GM19452 (cell line): ENCODE measurements at regions not wholly inside any gene's neighbourhood (a gene's known extent, or its start where the extent isn't known, plus 50 kb on each side); places are given as distances from the start of the nearest gene placed in this dataset.

Source experiments
- ATAC-seq: cut with Tn5 transposase; IDR thresholded peaks from one replicate; pipeline ENCODE4 v1.9.1; 2021; ENCODE audit not compliant: unreplicated experiment

GRCh38 chr7:130896051-130896881, 162.3 kb upstream of the KLF14 start:
- no peak for ATAC-seq

GRCh38 chr7:130896898-130897514, 163.0 kb upstream of the KLF14 start:
- ATAC-seq = no peak

GRCh38 chr7:130897515-130898419, 163.8 kb upstream of the KLF14 start:
- ATAC-seq = no peak

GRCh38 chr7:130899071-130899560, 165.1 kb upstream of the KLF14 start:
- ATAC-seq = no peak

- no peak for ATAC-seq
These were observed 165.8 kb upstream of the KLF14 start for GRCh38 chr7:130899638-130900401.

GRCh38 chr7:130900471-130901076, 166.6 kb upstream of the KLF14 start:
- no peak for ATAC-seq

- no peak for ATAC-seq
These were observed 167.3 kb upstream of the KLF14 start for GRCh38 chr7:130901209-130901783.

- ATAC-seq = no peak
These were observed 168.8 kb upstream of the KLF14 start for GRCh38 chr7:130902755-130903357.

GRCh38 chr7:130903358-130903974, 169.5 kb upstream of the KLF14 start:
- ATAC-seq = no peak

GRCh38 chr7:130904031-130904757, 170.2 kb upstream of the KLF14 start:
- ATAC-seq = no peak

GRCh38 chr7:130904792-130905191, 170.8 kb upstream of the KLF14 start:
- no peak for ATAC-seq

- ATAC-seq = no peak
These were observed 172.6 kb upstream of the KLF14 start for GRCh38 chr7:130906575-130906974.

GRCh38 chr7:130907439-130907838, 173.4 kb upstream of the KLF14 start:
- ATAC-seq = no peak

- ATAC-seq = no peak
These were observed 174.5 kb upstream of the KLF14 start for GRCh38 chr7:130908345-130909160.

- ATAC-seq = no peak
These were observed 175.3 kb upstream of the KLF14 start for GRCh38 chr7:130909161-130909836.

GRCh38 chr7:130909881-130910672, 176.1 kb upstream of the KLF14 start:
- ATAC-seq = no peak
